Trophoblast cell (in vitro differentiated cells and primary cell): ENCODE measurements at regions not wholly inside any gene's neighbourhood (a gene's known extent, or its start where the extent isn't known, plus 50 kb on each side); places are given as distances from the start of the nearest gene placed in this dataset.

ENCODE experiments used
- DNase-seq, 2 donors: peaks; one replicate each; pipeline ENCODE4 v3.0.0-alpha.2; 2016
- H2AFZ ChIP-seq: 2 replicates; pipeline ENCODE4 v1.6.1; 2013; ENCODE audit warnings: low read length, moderate library complexity, mild to moderate bottlenecking; ENCODE audit not compliant: insufficient read depth, poor library complexity
- H2AK5ac ChIP-seq: 2 replicates; pipeline ENCODE4 v1.6.1; 2013; ENCODE audit warnings: mild to moderate bottlenecking, low read length
- H2BK120ac ChIP-seq: 2 replicates; pipeline ENCODE4 v1.6.1; 2013; ENCODE audit warnings: low read length, mild to moderate bottlenecking, moderate library complexity; ENCODE audit not compliant: insufficient read depth, poor library complexity
- H2BK12ac ChIP-seq: 2 replicates; pipeline ENCODE4 v1.6.1; 2013; ENCODE audit warnings: mild to moderate bottlenecking, low read length, moderate library complexity
- H2BK5ac ChIP-seq: 2 replicates; pipeline ENCODE4 v1.6.1; 2013; ENCODE audit warnings: low read length, low read depth, moderate library complexity, mild to moderate bottlenecking; ENCODE audit not compliant: poor library complexity
- H3K14ac ChIP-seq: 2 replicates; pipeline ENCODE4 v1.6.1; 2013; ENCODE audit warnings: mild to moderate bottlenecking, low read length
- H3K18ac ChIP-seq: 2 replicates; pipeline ENCODE4 v1.6.1; 2013; ENCODE audit warnings: mild to moderate bottlenecking, low read length
- H3K23ac ChIP-seq: 2 replicates; pipeline ENCODE4 v1.6.1; 2013; ENCODE audit warnings: low read length
- H3K27ac ChIP-seq: 2 replicates; pipeline ENCODE4 v1.5.1; 2013; ENCODE audit warnings: low read depth, mild to moderate bottlenecking, inconsistent platforms, low read length, moderate library complexity
- H3K27me3 ChIP-seq: 2 replicates; pipeline ENCODE4 v1.6.1; 2013; ENCODE audit warnings: inconsistent platforms, mild to moderate bottlenecking, low read length, moderate library complexity; ENCODE audit not compliant: insufficient read depth
- H3K36me3 ChIP-seq, 2 experiments: 1 replicate in 1 of 2; 2 replicates in 1 of 2; pipeline ENCODE4 v1.6.1; 2013; ENCODE audit warnings: low read length in 2 of 2, mild to moderate bottlenecking in 2 of 2, moderate library complexity in 1 of 2; ENCODE audit not compliant: insufficient read depth in 2 of 2, control insufficient read depth in 1 of 2
- H3K4ac ChIP-seq: 2 replicates; pipeline ENCODE4 v1.6.1; 2013; ENCODE audit warnings: low read depth, mild to moderate bottlenecking, low read length, moderate library complexity
- H3K4me1 ChIP-seq, 2 experiments: 1 replicate in 1 of 2; 2 replicates in 1 of 2; pipeline ENCODE4 v1.6.1; 2013; ENCODE audit warnings: low read length in 2 of 2, mild to moderate bottlenecking in 2 of 2, moderate library complexity in 1 of 2; ENCODE audit not compliant: insufficient read depth in 2 of 2, control insufficient read depth in 1 of 2
- H3K4me2 ChIP-seq: 2 replicates; pipeline ENCODE4 v1.6.1; 2013; ENCODE audit warnings: inconsistent platforms, mild to moderate bottlenecking, low read length, moderate library complexity
- H3K4me3 ChIP-seq: 2 replicates; pipeline ENCODE4 v1.5.1; 2013; ENCODE audit warnings: mild to moderate bottlenecking, low read depth, low read length, inconsistent platforms
- H3K79me1 ChIP-seq: one replicate; pipeline ENCODE4 v1.6.1; 2013; ENCODE audit warnings: low read length
- H3K79me2 ChIP-seq: 2 replicates; pipeline ENCODE4 v1.6.1; 2013; ENCODE audit warnings: low read length, mild to moderate bottlenecking; ENCODE audit not compliant: control insufficient read depth, insufficient read depth, poor library complexity
- H3K9ac ChIP-seq: 2 replicates; pipeline ENCODE4 v1.6.1; 2013; ENCODE audit warnings: mild to moderate bottlenecking, low read length
- H3K9me3 ChIP-seq: 2 replicates; pipeline ENCODE4 v1.6.1; 2013; ENCODE audit warnings: low read depth, mild to moderate bottlenecking, control low read depth, inconsistent platforms, low read length; ENCODE audit not compliant: insufficient read depth
- H4K12ac ChIP-seq: 2 replicates; pipeline ENCODE4 v1.6.1; 2013; ENCODE audit warnings: low read depth, mild to moderate bottlenecking, low read length, moderate library complexity
- H4K8ac ChIP-seq: 2 replicates; pipeline ENCODE4 v1.6.1; 2013; ENCODE audit warnings: low read depth, mild to moderate bottlenecking, low read length, moderate library complexity
- H4K91ac ChIP-seq: one replicate; pipeline ENCODE4 v1.6.1; 2013; ENCODE audit warnings: low read depth, mild to moderate bottlenecking, low read length, moderate library complexity
- WGBS: extraction: QIAGEN DNeasy Blood & Tissue Kit; methylation state at CpG from one replicate; pipeline ENCODE4 v1.1.7; 2013; ENCODE audit warnings: missing lambda C conversion rate; ENCODE audit not compliant: insufficient read length, insufficient coverage; ENCODE audit errors: extremely low coverage; 5-methylcytosine and 5-hydroxymethylcytosine counted together

GRCh38 chr15:59953392-59953883 lies 50.7 kb upstream of the FOXB1 start:
- H4K91ac ChIP-seq: no peak overlapping the region
- H3K4me1 ChIP-seq: no peaks in the 10 kb centered on the region
- H2AK5ac ChIP-seq: no peak overlapping the region
- H3K9me3 ChIP-seq: no peaks in the 10 kb centered on the region
- H2BK12ac ChIP-seq: no peak overlapping the region
- H3K23ac ChIP-seq: no peak overlapping the region
- no peak overlapping the region for H3K4me2 ChIP-seq
- no peak overlapping the region for H3K27ac ChIP-seq
- no peaks in the 10 kb centered on the region for H3K79me1 ChIP-seq
- WGBS: no CpG with 5 or more reads among the region's 8 CpGs
- H3K9ac ChIP-seq: no peak overlapping the region
- no peak overlapping the region for H4K12ac ChIP-seq
- no peaks in the 10 kb centered on the region for H3K27me3 ChIP-seq
- peak in 1 of 2 donors; percentile 6 for DNase-seq
- H3K79me2 ChIP-seq: no peaks in the 10 kb centered on the region
- H2BK120ac ChIP-seq: no peak overlapping the region
- H3K14ac ChIP-seq: no peak overlapping the region
- H3K4me3 ChIP-seq: no peak overlapping the region
- H3K4ac ChIP-seq: no peak overlapping the region
- no peak overlapping the region for H3K18ac ChIP-seq
- no peak overlapping the region for H4K8ac ChIP-seq
- no peak overlapping the region for H2AFZ ChIP-seq
- H3K36me3 ChIP-seq: no peaks in the 10 kb centered on the region
- no peak overlapping the region for H2BK5ac ChIP-seq

- H3K4me2 ChIP-seq: no peak overlapping the region
- no peak overlapping the region for H2BK5ac ChIP-seq
- no peak overlapping the region for H3K27ac ChIP-seq
- DNase-seq: no peak
- H3K27me3 ChIP-seq: no peaks in the 10 kb centered on the region
- H3K79me2 ChIP-seq: no peaks in the 10 kb centered on the region
- no peak overlapping the region for H4K91ac ChIP-seq
- no peaks in the 10 kb centered on the region for H3K9me3 ChIP-seq
- H2AFZ ChIP-seq: no peak overlapping the region
- no peak overlapping the region for H2BK120ac ChIP-seq
- no peak overlapping the region for H3K4me3 ChIP-seq
- no peak overlapping the region for H3K4ac ChIP-seq
- no peak overlapping the region for H2AK5ac ChIP-seq
- no peak overlapping the region for H3K23ac ChIP-seq
- H3K18ac ChIP-seq: no peak overlapping the region
- H3K14ac ChIP-seq: no peak overlapping the region
- H2BK12ac ChIP-seq: no peak overlapping the region
- H3K9ac ChIP-seq: no peak overlapping the region
- H3K4me1 ChIP-seq: no peaks in the 10 kb centered on the region
- H3K36me3 ChIP-seq: no peaks in the 10 kb centered on the region
- no peak overlapping the region for H4K8ac ChIP-seq
- no peaks in the 10 kb centered on the region for H3K79me1 ChIP-seq
- no peak overlapping the region for H4K12ac ChIP-seq
Observed at GRCh38 chr15:59952960-59953359, 51.2 kb upstream of the FOXB1 start.

GRCh38 chr15:59950603-59951388 lies 53.3 kb upstream of the FOXB1 start:
- Histone ChIP-seq H3K36me3 (no peaks in the 10 kb centered on the region), H3K4me1 (no peaks in the 10 kb centered on the region), H3K27me3 (no peaks in the 10 kb centered on the region), H3K27ac (no peak overlapping the region), H3K14ac (no peak overlapping the region), H4K91ac (no peak overlapping the region), H4K12ac (no peak overlapping the region), H2AFZ (no peak overlapping the region), H3K79me2 (no peaks in the 10 kb centered on the region), H4K8ac (no peak overlapping the region), H3K4me3 (no peak overlapping the region), H3K9ac (no peak overlapping the region), H2BK120ac (no peak overlapping the region), H3K4ac (no peak overlapping the region), H3K79me1 (no peaks in the 10 kb centered on the region), H3K9me3 (no peaks in the 10 kb centered on the region), H3K4me2 (no peak overlapping the region), H2BK5ac (no peak overlapping the region), H3K18ac (no peak overlapping the region), H3K23ac (no peak overlapping the region), H2AK5ac (no peak overlapping the region), H2BK12ac (no peak overlapping the region)
- WGBS: no CpG with 5 or more reads among the region's 4 CpGs
- no peak for DNase-seq

GRCh38 chr15:59948924-59949613 lies 55.0 kb upstream of the FOXB1 start:
- WGBS: no CpG with 5 or more reads among the region's 8 CpGs
- Histone ChIP-seq H4K91ac (no peak overlapping the region), H2BK12ac (no peak overlapping the region), H2AFZ (no peak overlapping the region), H3K4me3 (no peak overlapping the region), H2AK5ac (no peak overlapping the region), H3K4ac (no peak overlapping the region), H3K18ac (no peak overlapping the region), H3K9me3 (no peaks in the 10 kb centered on the region), H2BK5ac (no peak overlapping the region), H3K27me3 (no peaks in the 10 kb centered on the region), H3K9ac (no peak overlapping the region), H4K12ac (no peak overlapping the region), H3K36me3 (no peaks in the 10 kb centered on the region), H3K4me1 (no peaks in the 10 kb centered on the region), H3K27ac (no peak overlapping the region), H3K79me2 (no peaks in the 10 kb centered on the region), H3K4me2 (no peak overlapping the region), H3K14ac (no peak overlapping the region), H4K8ac (no peak overlapping the region), H3K79me1 (no peaks in the 10 kb centered on the region), H2BK120ac (no peak overlapping the region), H3K23ac (no peak overlapping the region)
- DNase-seq: no peak
